NCI-H748 treated with DMSO at 0.1 percent for 48 hours (cell line): ENCODE measurements at regions not wholly inside any gene's neighbourhood (a gene's known extent, or its start where the extent isn't known, plus 50 kb on each side); places are given as distances from the start of the nearest gene placed in this dataset.
"Not testable (repeated sequence)": the region's sequence is repeated elsewhere in the genome, so short reads cannot be mapped to it uniquely, and the experiment has no call there.

Source experiments
- DNase-seq: peaks from one replicate; lab custom pipeline; 2025; lab: John Stamatoyannopoulos, UW

DNA sequence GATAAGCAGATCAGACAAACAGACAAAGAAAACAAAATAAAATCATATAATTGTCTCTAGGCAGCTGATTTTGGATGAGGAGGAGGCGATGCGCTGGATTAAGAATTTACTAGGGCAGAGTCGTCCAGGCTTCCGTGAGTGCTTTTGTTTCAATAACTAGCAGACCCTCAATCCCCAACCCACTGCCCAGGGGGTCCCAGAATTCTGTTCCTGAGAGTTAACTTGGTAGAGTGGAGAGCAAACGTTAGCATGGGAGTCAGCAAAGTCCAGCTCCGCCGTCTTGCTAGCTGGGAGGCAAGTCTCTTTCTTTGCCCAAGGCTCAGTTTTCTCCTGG is 95.5 kb upstream of the TBX5 start:
- DNase-seq = no peak

DNA sequence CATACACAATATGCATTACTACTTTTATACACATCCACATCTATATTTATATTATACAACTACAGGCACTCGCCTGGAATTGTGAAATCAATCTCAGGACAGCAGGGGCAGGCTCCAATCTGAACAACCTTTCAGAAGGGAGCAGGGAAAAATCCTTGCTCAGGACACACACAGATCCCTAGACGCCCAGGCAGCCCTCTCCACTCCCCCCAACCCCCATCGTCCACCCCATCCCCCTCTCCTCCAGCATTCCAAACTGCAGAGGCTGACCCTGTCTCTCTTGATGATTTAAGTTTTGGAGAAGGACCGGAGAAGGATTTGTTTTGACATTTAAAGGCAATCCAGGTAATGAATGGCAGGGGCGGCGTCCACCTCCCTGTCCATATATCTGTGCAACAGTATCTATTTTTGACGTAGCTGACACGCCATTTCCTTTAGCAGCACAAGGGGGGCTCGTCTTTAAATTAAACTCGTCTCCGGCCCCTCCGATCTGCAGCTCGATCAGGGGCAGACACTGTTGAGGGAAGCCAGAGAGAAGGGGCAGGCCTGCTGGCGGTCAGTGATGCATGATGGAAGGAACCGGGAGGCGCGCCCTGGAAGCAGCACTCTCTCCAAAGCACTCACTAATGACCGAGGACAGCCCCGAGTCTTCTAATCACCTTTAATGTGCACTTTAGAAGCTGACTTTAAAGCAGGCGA is 95.0 kb upstream of the TBX5 start:
- DNase-seq = no peak

DNA sequence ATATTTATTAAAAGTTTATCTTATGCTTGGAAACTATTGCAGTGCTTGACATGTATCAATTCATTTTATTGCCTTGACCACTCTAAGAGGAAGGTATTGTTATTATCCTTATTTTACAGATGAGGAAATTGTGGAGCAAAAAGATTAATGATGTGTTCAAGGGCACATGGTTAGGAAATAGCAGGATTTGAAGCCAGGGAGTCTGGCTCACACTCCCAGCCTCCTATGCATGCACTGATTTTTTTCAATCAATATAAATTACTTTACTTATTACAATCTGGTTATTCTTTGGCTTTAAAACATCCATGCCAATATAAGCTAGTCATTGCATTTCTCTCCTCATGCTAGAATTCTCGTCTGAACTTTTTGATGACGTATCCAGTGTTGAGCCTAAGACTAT is 94.2 kb upstream of the TBX5 start:
- DNase-seq = no peak

DNA sequence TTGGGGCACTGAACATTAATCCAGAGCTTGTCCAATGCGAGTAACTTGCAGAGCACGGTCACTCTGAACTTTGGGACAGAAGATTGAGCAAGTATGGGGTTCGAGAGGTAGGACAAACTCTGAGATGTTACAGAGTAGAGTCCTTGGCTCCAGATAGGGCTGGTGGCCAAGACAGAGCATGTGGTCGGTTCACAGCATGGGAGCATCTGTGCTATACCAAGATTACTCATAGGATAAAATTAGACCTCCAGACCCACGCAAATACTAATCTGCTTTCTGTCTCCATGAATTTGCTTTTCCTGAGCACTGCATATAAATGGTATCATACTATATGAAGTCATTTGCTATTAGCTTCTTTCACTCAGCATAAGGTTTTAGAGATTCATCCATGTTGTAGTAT is 93.4 kb upstream of the TBX5 start:
- DNase-seq = no peak

DNA sequence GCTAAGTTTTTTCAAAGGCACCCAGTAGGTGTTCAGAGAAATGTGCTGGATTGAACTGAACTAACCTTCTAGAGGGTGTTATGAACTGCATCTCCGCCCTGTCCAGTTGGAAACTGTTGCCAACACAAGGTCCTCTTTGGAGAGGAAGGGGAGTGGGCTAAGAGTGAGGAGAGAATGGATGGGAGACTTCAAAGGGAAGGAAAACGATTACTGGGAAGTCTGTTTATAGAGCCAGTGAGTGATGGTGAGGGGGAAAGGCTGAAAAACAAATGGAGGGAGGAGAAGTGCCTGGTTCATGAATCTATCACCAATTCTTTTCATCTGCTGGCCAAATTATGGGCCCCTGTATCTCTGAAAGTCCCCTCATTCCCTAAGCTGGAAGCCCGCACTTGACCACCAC is 86.0 kb upstream of the TBX5 start:
- no peak for DNase-seq

DNA sequence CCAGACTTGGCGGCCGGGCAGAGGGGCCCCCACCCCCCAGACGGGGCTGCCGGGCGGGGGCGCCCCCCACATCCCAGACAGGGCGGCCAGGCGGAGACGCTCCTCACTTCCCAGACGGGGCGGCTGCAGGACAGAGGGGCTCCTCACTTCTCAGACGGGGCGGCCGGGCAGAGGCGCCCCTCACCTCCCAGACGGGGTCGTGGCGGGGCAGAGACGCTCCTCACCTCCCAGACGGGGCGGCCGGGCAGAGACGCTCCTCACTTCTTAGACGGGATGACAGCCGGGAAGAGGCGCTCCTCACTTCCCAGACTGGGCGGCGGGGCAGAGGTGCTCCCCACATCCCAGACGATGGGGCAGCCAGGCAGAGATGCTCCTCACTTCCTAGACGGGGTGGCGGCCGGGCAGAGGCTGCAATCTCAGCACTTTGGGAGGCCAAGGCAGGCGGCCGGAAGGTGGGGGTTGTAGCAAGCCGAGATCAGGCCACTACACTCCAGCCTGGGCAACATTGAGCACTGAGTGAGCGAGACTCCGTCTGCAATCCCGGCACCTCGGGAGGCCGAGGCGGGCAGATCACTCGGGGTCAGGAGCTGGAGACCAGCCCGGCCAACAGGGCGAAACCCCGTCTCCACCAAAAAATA is 79.0 kb upstream of the TBX5 start:
- not testable (repeated sequence) for DNase-seq

DNA sequence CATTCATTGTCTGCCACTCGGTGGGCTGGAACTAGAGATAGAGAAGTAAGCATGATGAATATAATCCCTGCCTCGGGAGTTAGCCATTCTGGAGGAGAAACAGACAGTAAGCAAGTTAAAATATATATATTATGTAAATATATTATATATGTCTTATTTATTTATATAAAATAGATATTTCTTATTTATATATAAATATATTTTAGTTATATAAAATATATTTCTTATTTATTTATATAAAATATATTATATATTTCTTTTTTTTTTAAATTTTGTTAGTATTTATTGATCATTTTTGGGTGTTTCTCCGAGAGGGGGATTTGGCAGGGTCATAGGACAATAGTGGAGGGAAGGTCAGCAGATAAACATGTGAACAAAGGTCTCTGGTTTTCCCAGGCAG is 78.1 kb upstream of the TBX5 start:
- DNase-seq = no peak

DNA sequence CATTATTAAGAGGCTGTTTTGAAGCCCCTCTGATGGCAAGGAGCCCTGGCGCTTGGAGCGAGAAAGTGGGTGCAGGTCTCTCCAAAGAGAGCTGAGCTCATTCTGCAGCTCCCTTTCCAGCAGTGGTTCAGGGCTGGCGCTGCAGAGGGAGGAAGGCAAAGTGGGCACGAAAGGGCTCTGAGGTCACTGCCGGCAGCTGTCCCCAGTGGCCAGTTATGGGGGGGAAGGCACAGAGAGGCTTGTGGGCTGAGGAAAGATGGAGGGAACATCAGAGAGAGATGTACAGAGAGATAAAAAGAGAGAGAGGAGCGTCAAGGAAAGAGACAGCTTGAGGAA is 75.2 kb upstream of the TBX5 start:
- DNase-seq = no peak

DNA sequence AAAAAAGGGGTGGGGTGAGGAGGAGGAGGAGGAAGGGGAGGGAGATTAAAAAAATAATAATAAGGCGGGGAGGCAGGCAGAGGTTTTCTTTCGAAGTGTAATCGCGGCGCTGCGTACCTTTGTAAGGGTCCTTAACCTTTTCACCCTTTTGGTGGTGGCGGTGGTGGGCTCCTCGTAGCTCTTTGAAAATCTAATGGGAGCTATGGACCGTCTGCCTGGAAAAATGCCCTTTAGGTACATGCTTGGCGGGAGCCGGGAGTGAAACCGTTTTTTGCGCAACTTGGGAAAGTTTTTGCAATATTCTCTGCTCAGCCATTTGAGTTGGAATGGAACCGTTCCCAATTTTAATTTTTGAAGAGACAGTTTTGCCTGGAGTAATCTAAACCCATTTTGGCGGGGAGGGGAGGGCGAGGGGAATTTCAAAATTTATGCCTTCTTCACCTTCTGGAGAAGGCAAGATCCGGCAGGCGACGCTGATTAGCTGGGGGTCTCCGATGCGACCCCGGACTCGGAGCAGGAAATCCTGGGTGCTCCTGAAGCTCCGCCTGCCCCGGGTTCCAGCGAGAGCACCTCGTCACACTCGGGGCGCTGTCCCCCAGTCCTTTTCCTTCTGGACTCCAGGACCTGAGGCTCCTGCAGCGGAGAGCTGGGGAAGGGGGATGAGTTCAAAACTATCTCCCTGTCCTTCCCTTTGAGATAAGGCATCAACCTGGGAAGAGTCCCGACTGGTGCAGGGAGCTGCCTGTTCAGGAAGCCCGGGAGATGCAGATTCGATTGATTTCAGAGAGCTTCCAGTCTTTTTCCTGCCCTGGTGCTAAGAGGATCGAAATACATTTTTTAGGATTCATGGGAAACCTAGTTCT is 74.6 kb upstream of the TBX5 start:
- no peak for DNase-seq

DNA sequence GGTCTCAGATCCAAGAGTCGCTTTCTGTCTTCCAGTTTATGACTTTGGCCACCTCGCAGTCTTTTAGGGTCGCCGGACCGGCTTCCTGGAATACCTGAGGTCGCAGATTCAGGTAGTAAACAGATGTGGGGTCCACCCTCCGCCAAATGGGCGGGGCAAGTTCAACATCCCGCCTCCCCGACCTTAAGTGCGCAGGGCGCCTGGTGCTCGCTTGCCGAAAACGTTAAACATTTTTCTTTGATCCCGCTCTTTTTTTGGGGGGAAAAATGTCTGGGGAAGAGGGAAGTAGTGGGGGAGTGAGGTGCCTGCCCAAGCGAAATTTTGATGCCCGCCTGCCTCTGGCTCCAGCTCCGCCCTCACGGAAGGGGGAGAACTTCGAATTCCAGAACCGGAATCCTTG is 73.9 kb upstream of the TBX5 start:
- DNase-seq = no peak

DNA sequence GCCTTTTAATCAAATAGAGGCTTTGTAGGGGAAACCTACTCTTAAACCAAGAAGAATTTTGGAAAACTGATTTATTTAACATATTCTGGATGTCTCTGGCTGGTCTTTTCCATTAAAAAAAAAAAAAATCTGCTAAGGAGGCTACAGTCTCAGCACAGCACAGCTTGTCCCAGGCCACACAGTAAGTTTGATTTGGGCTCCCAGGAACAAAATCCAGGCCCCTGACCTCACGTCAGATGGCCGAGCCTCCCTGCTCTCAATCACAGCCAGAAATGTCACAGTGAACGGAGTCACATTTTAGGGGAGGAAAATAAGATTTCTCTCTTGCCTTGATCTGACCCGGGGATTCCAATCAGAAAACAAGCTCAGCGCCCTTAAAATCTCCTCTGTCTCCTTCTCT is 72.9 kb upstream of the TBX5 start:
- no peak for DNase-seq

DNA sequence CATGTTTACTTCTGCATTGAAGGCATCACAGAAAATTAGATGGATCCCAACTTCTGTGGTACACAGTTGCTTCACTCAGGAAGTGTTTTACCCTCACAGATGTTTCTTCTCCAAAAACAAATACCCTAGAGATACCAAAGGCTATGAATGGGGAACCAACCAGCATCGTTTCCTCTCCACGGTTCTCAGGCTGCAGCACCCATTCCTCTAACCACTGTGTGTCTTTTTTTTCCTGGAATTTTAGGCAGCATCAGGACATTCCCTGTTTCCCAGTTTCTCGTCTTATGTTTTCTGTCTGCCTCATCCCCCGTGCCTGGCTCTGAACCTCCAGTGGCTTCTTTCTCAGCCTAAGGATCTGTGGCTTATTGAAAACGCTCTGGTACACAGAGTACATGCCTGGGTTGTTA is 72.0 kb upstream of the TBX5 start:
- no peak for DNase-seq

DNA sequence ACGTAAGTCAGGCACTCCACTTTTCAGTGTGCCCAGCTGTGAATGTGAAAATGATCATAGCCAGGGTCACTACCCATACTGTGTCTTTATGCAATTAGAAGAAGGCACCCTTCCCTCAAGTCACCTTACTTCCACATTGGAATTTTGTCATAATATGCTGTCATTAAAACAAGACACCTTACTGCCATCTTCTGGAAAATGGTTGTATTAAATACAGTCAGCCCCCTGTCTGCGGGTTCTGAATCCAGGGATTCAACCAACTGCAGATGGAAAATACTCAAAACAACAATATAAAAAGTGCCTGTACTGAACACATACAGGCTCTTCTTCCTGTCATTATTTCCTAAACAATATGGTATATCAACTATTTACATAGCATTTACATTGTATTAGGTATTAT is 70.2 kb upstream of the TBX5 start:
- peak; percentile 41 for DNase-seq

DNA sequence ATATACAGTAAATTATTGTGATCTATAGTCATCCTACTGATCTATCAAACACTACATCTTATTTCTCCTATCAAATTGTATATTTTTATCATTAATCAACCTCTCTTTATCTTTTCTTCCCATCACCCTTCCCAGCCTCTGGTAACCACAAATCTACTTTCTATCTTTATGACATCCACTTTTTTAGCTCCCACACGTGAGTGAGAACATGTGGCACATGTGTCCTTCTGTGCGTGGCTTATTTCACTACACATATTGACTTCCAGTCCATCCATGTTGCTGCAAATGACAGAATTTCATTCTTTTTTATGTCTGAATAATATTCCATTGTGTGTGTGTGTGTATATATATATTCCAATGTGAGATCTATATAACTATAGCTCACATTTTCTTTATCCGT is 67.8 kb upstream of the TBX5 start:
- no peak for DNase-seq

DNA sequence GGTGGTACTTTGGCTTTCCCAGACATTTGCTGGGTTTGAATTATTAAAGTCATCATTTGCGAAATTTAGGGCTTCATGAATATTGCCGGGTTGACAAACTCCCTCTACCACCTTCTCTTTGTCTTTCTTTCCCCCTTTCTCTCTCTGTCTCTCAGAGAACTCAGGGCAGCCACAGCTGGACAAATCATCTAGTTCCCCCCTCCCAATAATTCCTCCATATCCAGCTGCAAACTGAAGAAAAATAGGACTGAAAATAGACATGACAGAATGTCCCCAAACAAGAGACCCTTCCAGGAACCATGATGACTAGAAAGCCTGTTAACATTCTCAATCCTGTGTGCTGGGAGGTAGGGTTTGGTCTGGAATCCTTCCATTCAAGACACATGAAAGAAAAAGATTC is 67.1 kb upstream of the TBX5 start:
- no peak for DNase-seq

DNA sequence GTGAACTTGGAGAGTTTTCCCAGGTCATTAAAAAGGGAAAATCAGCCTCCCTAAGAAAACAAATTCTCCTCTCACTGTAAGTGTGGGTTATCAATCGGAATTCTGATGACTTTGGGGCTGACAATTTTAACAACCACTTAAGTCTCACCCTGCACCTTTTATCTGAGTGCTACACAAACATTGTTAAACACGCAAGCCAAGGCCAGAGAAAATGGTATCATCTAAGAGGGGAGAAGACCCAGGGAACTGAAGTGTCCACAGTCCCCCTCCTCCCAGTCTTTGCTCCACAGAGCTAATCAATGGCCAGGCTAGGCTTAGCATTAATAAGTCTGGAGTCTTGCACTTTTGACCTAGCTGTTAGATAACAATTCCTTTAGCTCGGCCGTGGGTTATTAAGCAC is 51.7 kb upstream of the TBX5 start:
- no peak for DNase-seq
